SW480 (cell line): ENCODE measurements at regions not wholly inside any gene's neighbourhood (a gene's known extent, or its start where the extent isn't known, plus 50 kb on each side); places are given as distances from the start of the nearest gene placed in this dataset.

Experiments used
- DNase-seq: peaks from one replicate; pipeline ENCODE4 v3.0.0-alpha.2; 2016; ENCODE audit warnings: low spot score

- no peak for DNase-seq
Observed at GRCh38 chrX:99091459-99091858, 1318.6 kb downstream of the PCDH19 start.

- DNase-seq = no peak
Observed at GRCh38 chrX:99078301-99078700, 1331.8 kb downstream of the PCDH19 start.

- DNase-seq = no peak
Observed at GRCh38 chrX:99077099-99077498, 1333.0 kb downstream of the PCDH19 start.

- no peak for DNase-seq
Observed at GRCh38 chrX:99073551-99073950, 1336.5 kb downstream of the PCDH19 start.

- DNase-seq = no peak
Observed at GRCh38 chrX:99051639-99052038, 1358.4 kb downstream of the PCDH19 start.

GRCh38 chrX:99033226-99033901 lies 1376.7 kb downstream of the PCDH19 start:
- no peak for DNase-seq

GRCh38 chrX:99010957-99011356 lies 1399.1 kb downstream of the PCDH19 start:
- no peak for DNase-seq

GRCh38 chrX:99001286-99001685 lies 1408.8 kb downstream of the PCDH19 start:
- DNase-seq = no peak

- DNase-seq = no peak
Observed at GRCh38 chrX:98962996-98963395, 1447.1 kb downstream of the PCDH19 start.

- no peak for DNase-seq
Observed at GRCh38 chrX:98956014-98956413, 1454.1 kb downstream of the PCDH19 start.

GRCh38 chrX:98939456-98939855 lies 1470.6 kb downstream of the PCDH19 start:
- no peak for DNase-seq

- DNase-seq = peak; percentile 0
Observed at GRCh38 chrX:98931216-98931615, 1478.9 kb downstream of the PCDH19 start.

GRCh38 chrX:98924511-98924910 lies 1485.6 kb downstream of the PCDH19 start:
- DNase-seq = no peak

- DNase-seq = no peak
Observed at GRCh38 chrX:98897191-98897590, 1512.9 kb downstream of the PCDH19 start.

- DNase-seq = peak; percentile 9
Observed at GRCh38 chrX:98850639-98851038, 1559.4 kb downstream of the PCDH19 start.
